ENCODE measurements at regions not wholly inside any gene's neighbourhood (a gene's known extent, or its start where the extent isn't known, plus 50 kb on each side); places are given as distances from the start of the nearest gene placed in this dataset.

GRCh38 chr3:152620395-152620794, 214.5 kb upstream of the P2RY1 start:
- no peak overlapping the region for H3K9ac ChIP-seq (ENCODE audit: low read length)
- H4K20me1 ChIP-seq (ENCODE audit: low read depth, low read length), result no peaks in the 10 kb centered on the region
- H3F3A ChIP-seq (ENCODE audit: insufficient read depth), result no peaks in the 10 kb centered on the region
- no peaks in the 10 kb centered on the region for H3K36me3 ChIP-seq (ENCODE audit: low read length)
- H3K4me2 ChIP-seq (ENCODE audit: low read depth, low read length, poor library complexity, severe bottlenecking), result no peak overlapping the region
- no peaks in the 10 kb centered on the region for H3K27me3 ChIP-seq (ENCODE audit: low read length)
- H3K4me3 ChIP-seq (ENCODE audit: insufficient read depth, low read length, poor library complexity, severe bottlenecking), result no peak overlapping the region
- no peak overlapping the region for H2AFZ ChIP-seq (ENCODE audit: low read depth, low read length, severe bottlenecking)
- no peaks in the 10 kb centered on the region for H3K9me2 ChIP-seq (replicated peaks; ENCODE audit: insufficient read depth, low read length)
- H3K79me2 ChIP-seq (ENCODE audit: insufficient read depth, low read length), result no peaks in the 10 kb centered on the region
- no peak for TF ChIP-seq CTCF (IDR thresholded peaks at IDR 0.05; ENCODE audit: insufficient read depth, low read length, poor library complexity, severe bottlenecking)
- TF ChIP-seq EZH2phosphoT487 (conservative IDR thresholded peaks at IDR 0.05; ENCODE audit: low read length), result no peak
- no peaks in the 10 kb centered on the region for H3K9me3 ChIP-seq (ENCODE audit: insufficient read depth, low read length)
- H3K27ac ChIP-seq (ENCODE audit: low read depth, low read length), result no peak overlapping the region

- Histone ChIP-seq H2AFZ (ENCODE audit: low read depth, low read length, severe bottlenecking) (no peak overlapping the region), H3K36me3 (ENCODE audit: low read length) (no peaks in the 10 kb centered on the region), H3K4me3 (ENCODE audit: insufficient read depth, low read length, poor library complexity, severe bottlenecking) (no peak overlapping the region), H3K79me2 (ENCODE audit: insufficient read depth, low read length) (no peaks in the 10 kb centered on the region), H3K9ac (ENCODE audit: low read length) (no peak overlapping the region), H3K27ac (ENCODE audit: low read depth, low read length) (no peak overlapping the region), H4K20me1 (ENCODE audit: low read depth, low read length) (no peaks in the 10 kb centered on the region), H3F3A (ENCODE audit: insufficient read depth) (no peaks in the 10 kb centered on the region), H3K9me3 (ENCODE audit: insufficient read depth, low read length) (no peaks in the 10 kb centered on the region), H3K4me2 (ENCODE audit: low read depth, low read length, poor library complexity, severe bottlenecking) (no peak overlapping the region), H3K9me2 (replicated peaks; ENCODE audit: insufficient read depth, low read length) (no peaks in the 10 kb centered on the region), H3K27me3 (ENCODE audit: low read length) (no peaks in the 10 kb centered on the region)
- TF ChIP-seq CTCF (IDR thresholded peaks at IDR 0.05; ENCODE audit: insufficient read depth, low read length, poor library complexity, severe bottlenecking) (no peak), EZH2phosphoT487 (conservative IDR thresholded peaks at IDR 0.05; ENCODE audit: low read length) (no peak)
These were observed 213.7 kb upstream of the P2RY1 start for GRCh38 chr3:152621006-152621868.

- TF ChIP-seq CTCF (IDR thresholded peaks at IDR 0.05; ENCODE audit: insufficient read depth, low read length, poor library complexity, severe bottlenecking) (no peak), EZH2phosphoT487 (conservative IDR thresholded peaks at IDR 0.05; ENCODE audit: low read length) (no peak)
- no peaks in the 10 kb centered on the region for H3K36me3 ChIP-seq (ENCODE audit: low read length)
- H3K4me3 ChIP-seq (ENCODE audit: insufficient read depth, low read length, poor library complexity, severe bottlenecking), result no peak overlapping the region
- H3F3A ChIP-seq (ENCODE audit: insufficient read depth), result no peaks in the 10 kb centered on the region
- no peak overlapping the region for H2AFZ ChIP-seq (ENCODE audit: low read depth, low read length, severe bottlenecking)
- H3K9me3 ChIP-seq (ENCODE audit: insufficient read depth, low read length), result no peaks in the 10 kb centered on the region
- no peaks in the 10 kb centered on the region for H3K27me3 ChIP-seq (ENCODE audit: low read length)
- no peaks in the 10 kb centered on the region for H3K9me2 ChIP-seq (replicated peaks; ENCODE audit: insufficient read depth, low read length)
- no peak overlapping the region for H3K27ac ChIP-seq (ENCODE audit: low read depth, low read length)
- H3K9ac ChIP-seq (ENCODE audit: low read length), result no peak overlapping the region
- H3K4me2 ChIP-seq (ENCODE audit: low read depth, low read length, poor library complexity, severe bottlenecking), result no peak overlapping the region
- H4K20me1 ChIP-seq (ENCODE audit: low read depth, low read length), result no peaks in the 10 kb centered on the region
- H3K79me2 ChIP-seq (ENCODE audit: insufficient read depth, low read length), result no peaks in the 10 kb centered on the region
These were observed 212.7 kb upstream of the P2RY1 start for GRCh38 chr3:152621967-152622810.

Measured in SU-DHL-6 (cell line).